SK-N-MC (cell line): ENCODE measurements at regions not wholly inside any gene's neighbourhood (a gene's known extent, or its start where the extent isn't known, plus 50 kb on each side); places are given as distances from the start of the nearest gene placed in this dataset.

Experiments
- EZH2 ChIP-seq: fragments of 200-600 bp; sonication (generic); IDR thresholded peaks from one replicate; pipeline ENCODE4 v1.6.1; 2017; ENCODE audit warnings: antibody characterized with exemption
- FOXP2 ChIP-seq: optimal IDR thresholded peaks from 2 replicates; pipeline ENCODE3; 2011; ENCODE audit warnings: mild to moderate bottlenecking, moderate library complexity; ENCODE audit not compliant: insufficient read depth; ENCODE audit errors: extremely low read length, control extremely low read depth
- POLR2AphosphoS5 ChIP-seq: IDR thresholded peaks from 2 replicates; pipeline ENCODE4 v1.6.1; 2012; ENCODE audit warnings: mild to moderate bottlenecking, low read depth, low read length, borderline replicate concordance

DNA sequence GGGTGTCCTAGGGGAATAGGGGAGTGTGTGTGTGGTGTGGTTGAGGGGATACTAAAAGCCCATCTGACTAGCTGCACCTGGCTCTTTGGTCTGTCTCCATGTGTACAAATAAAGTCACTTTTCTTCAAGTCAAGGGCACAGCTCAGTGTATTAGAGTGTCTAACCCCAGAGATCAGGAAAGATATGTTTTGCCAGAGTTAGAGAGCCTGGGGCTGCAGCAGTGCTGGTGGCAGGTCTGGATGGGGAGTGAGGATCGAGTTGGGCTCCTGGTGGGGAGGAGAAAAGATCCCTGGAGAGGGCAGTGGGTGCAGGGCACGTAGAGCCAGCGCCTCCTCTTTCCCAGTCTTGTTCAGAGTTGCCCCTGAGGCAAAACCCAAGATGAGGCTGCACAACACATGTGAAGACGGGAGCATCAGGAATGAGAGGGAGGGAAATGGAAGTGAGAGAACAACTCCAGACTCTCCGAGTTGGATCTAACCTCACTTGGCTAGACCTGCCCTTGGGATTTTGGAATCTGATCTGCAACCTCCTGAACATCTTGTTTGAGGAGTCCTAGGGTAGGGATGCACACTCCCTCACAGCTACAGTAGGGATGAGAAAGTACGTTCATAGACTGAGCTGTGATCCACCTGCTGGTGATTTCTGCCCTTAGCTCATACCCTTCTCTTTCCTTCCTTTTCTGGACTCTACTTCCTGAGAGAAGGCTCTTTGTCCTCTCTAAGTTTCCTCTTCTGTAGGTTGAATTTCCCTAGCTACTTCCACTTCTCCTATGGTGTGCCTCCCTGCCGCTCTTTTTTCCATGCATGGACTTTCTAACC, 309.9 kb downstream of the ZSWIM6 start:
- TF ChIP-seq POLR2AphosphoS5, result no peak
- TF ChIP-seq EZH2, result no peak
- no peak for TF ChIP-seq FOXP2
